ENCODE measurements at regions not wholly inside any gene's neighbourhood (a gene's known extent, or its start where the extent isn't known, plus 50 kb on each side); places are given as distances from the start of the nearest gene placed in this dataset.
A peak's percentile ranks its signal among the peaks of the same experiment; 100 is the strongest.
"Not testable (repeated sequence)": the region's sequence is repeated elsewhere in the genome, so short reads cannot be mapped to it uniquely, and the experiment has no call there.

- Mint-ChIP-seq H3K27ac (no peak overlapping the region), H3K9me3 (no peaks in the 10 kb centered on the region), H3K27me3 (ENCODE audit: low read depth in 2 of 2) (peaks cover 7 to 11% of the 10 kb centered on the region in 2 donors), H3K4me1 (no peaks in the 10 kb centered on the region), H3K4me3 (no peak overlapping the region), H3K36me3 (no peaks in the 10 kb centered on the region)
- Histone ChIP-seq H3K4me1 (ENCODE audit: control insufficient read depth, insufficient read depth, low read length) (no peaks in the 10 kb centered on the region), H3K36me3 (ENCODE audit: control insufficient read depth, insufficient read depth, low read length) (no peaks in the 10 kb centered on the region), H3K4me3 (ENCODE audit: low read length) (no peak overlapping the region), H3K9me3 (ENCODE audit: control insufficient read depth, insufficient read depth, low read length) (no peaks in the 10 kb centered on the region), H3K27me3 (ENCODE audit: control insufficient read depth, insufficient read depth, low read length) (no peaks in the 10 kb centered on the region), H3K27ac (ENCODE audit: low read length) (no peak overlapping the region)
- intact Hi-C loops (cut with micrococcal nuclease) = no loop called here
- WGBS (ENCODE audit: insufficient coverage) = 79% methylated on average over 3 of the region's 3 CpGs
- no peak for DNase-seq
- TF ChIP-seq, protein P1, sequence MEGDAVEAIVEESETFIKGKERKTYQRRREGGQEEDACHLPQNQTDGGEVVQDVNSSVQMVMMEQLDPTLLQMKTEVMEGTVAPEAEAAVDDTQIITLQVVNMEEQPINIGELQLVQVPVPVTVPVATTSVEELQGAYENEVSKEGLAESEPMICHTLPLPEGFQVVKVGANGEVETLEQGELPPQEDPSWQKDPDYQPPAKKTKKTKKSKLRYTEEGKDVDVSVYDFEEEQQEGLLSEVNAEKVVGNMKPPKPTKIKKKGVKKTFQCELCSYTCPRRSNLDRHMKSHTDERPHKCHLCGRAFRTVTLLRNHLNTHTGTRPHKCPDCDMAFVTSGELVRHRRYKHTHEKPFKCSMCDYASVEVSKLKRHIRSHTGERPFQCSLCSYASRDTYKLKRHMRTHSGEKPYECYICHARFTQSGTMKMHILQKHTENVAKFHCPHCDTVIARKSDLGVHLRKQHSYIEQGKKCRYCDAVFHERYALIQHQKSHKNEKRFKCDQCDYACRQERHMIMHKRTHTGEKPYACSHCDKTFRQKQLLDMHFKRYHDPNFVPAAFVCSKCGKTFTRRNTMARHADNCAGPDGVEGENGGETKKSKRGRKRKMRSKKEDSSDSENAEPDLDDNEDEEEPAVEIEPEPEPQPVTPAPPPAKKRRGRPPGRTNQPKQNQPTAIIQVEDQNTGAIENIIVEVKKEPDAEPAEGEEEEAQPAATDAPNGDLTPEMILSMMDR (IDR thresholded peaks at IDR 0.05) = no peak
- ATAC-seq = no peak
Measured at GRCh38 chr12:74401966-74402365, 135.7 kb upstream of the ATXN7L3B start.

DNA sequence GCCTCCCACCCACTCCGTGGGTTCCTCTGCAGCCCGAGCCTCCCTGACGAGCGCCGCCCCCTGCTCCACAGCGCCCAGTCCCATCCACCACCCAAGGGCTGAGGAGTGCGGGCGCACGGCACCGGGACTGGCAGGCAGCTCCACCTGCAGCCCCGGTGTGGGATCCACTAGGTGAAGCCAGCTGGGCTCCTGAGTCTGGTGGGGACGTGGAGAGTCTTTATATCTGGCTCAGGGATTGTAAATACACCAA lies 134.5 kb upstream of the ATXN7L3B start:
- H3K4me3 ChIP-seq (ENCODE audit: low read length); H3K36me3 ChIP-seq (ENCODE audit: control insufficient read depth, insufficient read depth, low read length); H3K27ac ChIP-seq (ENCODE audit: low read length); H3K4me1 Mint-ChIP-seq; H3K27ac Mint-ChIP-seq; intact Hi-C loops (cut with micrococcal nuclease); H3K27me3 Mint-ChIP-seq (ENCODE audit: low read depth in 2 of 2); H3K4me3 Mint-ChIP-seq; H3K27me3 ChIP-seq (ENCODE audit: control insufficient read depth, insufficient read depth, low read length); ATAC-seq; DNase-seq; H3K9me3 ChIP-seq (ENCODE audit: control insufficient read depth, insufficient read depth, low read length); H3K9me3 Mint-ChIP-seq; H3K36me3 Mint-ChIP-seq; H3K4me1 ChIP-seq (ENCODE audit: control insufficient read depth, insufficient read depth, low read length): not testable (repeated sequence)
- WGBS (ENCODE audit: insufficient coverage) = 83% methylated on average over 9 of the region's 12 CpGs

GRCh38 chr12:74408601-74409166 lies 129.0 kb upstream of the ATXN7L3B start:
- Histone ChIP-seq H3K27ac (ENCODE audit: low read length) (no peak overlapping the region), H3K27me3 (ENCODE audit: control insufficient read depth, insufficient read depth, low read length) (peaks cover 2% of the 10 kb centered on the region), H3K36me3 (ENCODE audit: control insufficient read depth, insufficient read depth, low read length) (no peaks in the 10 kb centered on the region), H3K4me3 (ENCODE audit: low read length) (no peak overlapping the region), H3K4me1 (ENCODE audit: control insufficient read depth, insufficient read depth, low read length) (no peaks in the 10 kb centered on the region), H3K9me3 (ENCODE audit: control insufficient read depth, insufficient read depth, low read length) (no peaks in the 10 kb centered on the region)
- ATAC-seq (no peak), DNase-seq (no peak)
- intact Hi-C loops (cut with micrococcal nuclease) = no loop called here
- WGBS (ENCODE audit: insufficient coverage) = 89% methylated on average over 1 of the region's 2 CpGs
- Mint-ChIP-seq H3K27ac (no peak overlapping the region), H3K36me3 (no peaks in the 10 kb centered on the region), H3K4me3 (no peak overlapping the region), H3K27me3 (ENCODE audit: low read depth in 2 of 2) (peaks cover 0 to 21% of the 10 kb centered on the region in 2 donors), H3K9me3 (no peaks in the 10 kb centered on the region), H3K4me1 (no peaks in the 10 kb centered on the region)
- TF ChIP-seq, protein P1 (IDR thresholded peaks at IDR 0.05) = no peak

DNA sequence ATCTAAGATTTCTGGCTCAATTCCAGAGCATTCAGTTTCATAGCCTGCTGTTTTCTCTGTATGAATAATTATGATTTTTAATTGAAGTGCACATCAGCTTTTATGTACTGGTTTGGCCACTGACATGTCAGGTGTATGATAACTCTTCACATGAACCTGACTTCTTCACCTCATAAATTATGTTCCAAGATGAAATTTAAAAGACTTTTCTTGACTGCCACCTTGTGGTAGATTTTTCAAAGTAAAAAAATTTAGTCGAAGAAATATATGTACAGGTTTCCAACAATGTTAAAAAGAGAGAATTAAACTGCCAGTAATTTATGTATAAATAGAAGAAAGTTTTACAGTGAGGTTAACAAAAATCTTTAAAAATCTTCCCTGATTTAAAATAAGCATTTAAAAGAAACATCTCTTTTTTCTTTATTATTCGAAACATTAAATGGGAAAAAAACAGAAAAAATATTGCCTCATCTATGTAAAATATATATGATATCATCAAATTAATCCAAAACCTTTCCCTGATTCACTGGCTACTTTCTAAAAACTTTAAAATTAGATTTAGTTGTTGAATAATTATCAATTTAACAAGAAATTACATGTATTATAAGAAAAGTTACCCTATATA lies 124.9 kb upstream of the ATXN7L3B start:
- WGBS (ENCODE audit: insufficient coverage) = no CpG with 5 or more reads among the region's 2 CpGs
- Histone ChIP-seq H3K36me3 (ENCODE audit: control insufficient read depth, insufficient read depth, low read length) (no peaks in the 10 kb centered on the region), H3K27me3 (ENCODE audit: control insufficient read depth, insufficient read depth, low read length) (peaks cover 2% of the 10 kb centered on the region), H3K27ac (ENCODE audit: low read length) (no peak overlapping the region), H3K4me3 (ENCODE audit: low read length) (no peak overlapping the region), H3K9me3 (ENCODE audit: control insufficient read depth, insufficient read depth, low read length) (no peaks in the 10 kb centered on the region), H3K4me1 (ENCODE audit: control insufficient read depth, insufficient read depth, low read length) (no peaks in the 10 kb centered on the region)
- Mint-ChIP-seq H3K4me3 (no peak overlapping the region), H3K9me3 (no peaks in the 10 kb centered on the region), H3K4me1 (no peaks in the 10 kb centered on the region), H3K27me3 (ENCODE audit: low read depth in 2 of 2) (peaks cover 8 to 36% of the 10 kb centered on the region in 2 donors), H3K27ac (no peak overlapping the region), H3K36me3 (no peaks in the 10 kb centered on the region)
- no peak for ATAC-seq
- TF ChIP-seq, protein P1 (IDR thresholded peaks at IDR 0.05) = peak; percentile 61
- peak in 1 of 2 donors; percentile 5 for DNase-seq
- intact Hi-C loops (cut with micrococcal nuclease) = loop anchor here (1.0 kb wide), 1 partner anchor 125 kb away; the partner anchor contains the start of gene ATXN7L3B

Measured in natural killer cell (primary cell).